GM12874 (cell line): ENCODE measurements at regions not wholly inside any gene's neighbourhood (a gene's known extent, or its start where the extent isn't known, plus 50 kb on each side); places are given as distances from the start of the nearest gene placed in this dataset.

ENCODE experiments used
- TF ChIP-seq, protein P1 (sequence below): IDR thresholded peaks from 2 replicates; pipeline ENCODE4 v1.5.1; 2011; ENCODE audit warnings: low read depth, mild to moderate bottlenecking, control low read depth, low read length, moderate library complexity; ENCODE audit not compliant: insufficient read depth

DNA sequence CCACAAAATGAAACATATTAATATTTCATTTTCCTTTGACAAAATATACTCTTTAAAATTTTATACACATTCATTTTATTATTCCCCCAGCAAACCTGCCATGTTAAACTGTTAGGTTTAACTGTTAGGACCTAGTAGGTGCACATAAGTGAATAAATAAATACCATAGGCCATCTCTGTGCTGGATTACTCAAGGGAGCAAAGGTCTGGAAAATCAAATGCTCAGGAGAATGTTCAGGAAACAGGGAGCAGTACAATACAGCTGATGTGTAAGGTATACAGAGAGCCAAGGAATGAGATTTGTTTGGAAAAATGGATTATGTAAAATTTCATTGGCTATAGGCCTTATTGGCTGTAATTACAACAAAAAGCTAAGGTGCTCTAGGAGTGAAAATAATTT, 339.3 kb downstream of the BCKDHB start:
- TF ChIP-seq, protein P1, sequence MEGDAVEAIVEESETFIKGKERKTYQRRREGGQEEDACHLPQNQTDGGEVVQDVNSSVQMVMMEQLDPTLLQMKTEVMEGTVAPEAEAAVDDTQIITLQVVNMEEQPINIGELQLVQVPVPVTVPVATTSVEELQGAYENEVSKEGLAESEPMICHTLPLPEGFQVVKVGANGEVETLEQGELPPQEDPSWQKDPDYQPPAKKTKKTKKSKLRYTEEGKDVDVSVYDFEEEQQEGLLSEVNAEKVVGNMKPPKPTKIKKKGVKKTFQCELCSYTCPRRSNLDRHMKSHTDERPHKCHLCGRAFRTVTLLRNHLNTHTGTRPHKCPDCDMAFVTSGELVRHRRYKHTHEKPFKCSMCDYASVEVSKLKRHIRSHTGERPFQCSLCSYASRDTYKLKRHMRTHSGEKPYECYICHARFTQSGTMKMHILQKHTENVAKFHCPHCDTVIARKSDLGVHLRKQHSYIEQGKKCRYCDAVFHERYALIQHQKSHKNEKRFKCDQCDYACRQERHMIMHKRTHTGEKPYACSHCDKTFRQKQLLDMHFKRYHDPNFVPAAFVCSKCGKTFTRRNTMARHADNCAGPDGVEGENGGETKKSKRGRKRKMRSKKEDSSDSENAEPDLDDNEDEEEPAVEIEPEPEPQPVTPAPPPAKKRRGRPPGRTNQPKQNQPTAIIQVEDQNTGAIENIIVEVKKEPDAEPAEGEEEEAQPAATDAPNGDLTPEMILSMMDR = no peak

DNA sequence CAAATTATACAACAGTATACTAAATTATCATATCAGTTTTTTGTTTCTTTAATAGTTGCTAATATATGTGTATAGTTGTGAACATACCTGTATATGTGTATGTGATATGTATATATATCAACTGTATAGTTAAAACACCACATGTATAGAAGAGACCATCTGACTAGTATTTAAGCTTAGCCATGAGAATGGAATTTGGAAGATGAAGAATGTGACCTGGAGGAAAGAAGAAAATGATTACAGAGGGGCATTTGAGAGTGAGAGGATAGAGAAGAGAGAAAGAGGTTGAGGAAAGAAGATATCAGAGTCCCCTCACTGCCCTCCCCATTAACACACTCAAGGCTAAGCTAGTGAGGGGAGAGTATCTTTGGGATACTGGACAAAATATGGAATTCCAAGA, 335.9 kb downstream of the BCKDHB start:
- TF ChIP-seq, protein P1 = no peak

DNA sequence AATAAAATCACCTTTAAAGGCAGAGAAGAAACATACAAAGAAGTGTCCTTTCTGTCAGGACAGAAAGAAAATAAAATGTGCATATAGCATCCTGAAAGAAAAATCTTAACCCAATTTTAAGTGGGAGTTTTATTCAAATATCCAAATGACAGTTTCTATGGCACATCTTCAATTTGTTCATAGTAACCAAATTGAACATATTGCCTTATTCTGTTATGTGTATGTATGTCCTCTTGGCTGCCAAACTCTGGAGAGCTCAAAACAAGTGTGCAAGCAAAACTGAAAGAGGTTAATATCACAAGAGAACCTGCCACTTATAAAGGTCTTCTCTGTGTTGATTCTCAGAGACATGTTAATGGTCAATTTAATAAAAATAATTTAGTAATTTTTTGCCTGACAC, 334.7 kb downstream of the BCKDHB start:
- TF ChIP-seq, protein P1 = no peak

DNA sequence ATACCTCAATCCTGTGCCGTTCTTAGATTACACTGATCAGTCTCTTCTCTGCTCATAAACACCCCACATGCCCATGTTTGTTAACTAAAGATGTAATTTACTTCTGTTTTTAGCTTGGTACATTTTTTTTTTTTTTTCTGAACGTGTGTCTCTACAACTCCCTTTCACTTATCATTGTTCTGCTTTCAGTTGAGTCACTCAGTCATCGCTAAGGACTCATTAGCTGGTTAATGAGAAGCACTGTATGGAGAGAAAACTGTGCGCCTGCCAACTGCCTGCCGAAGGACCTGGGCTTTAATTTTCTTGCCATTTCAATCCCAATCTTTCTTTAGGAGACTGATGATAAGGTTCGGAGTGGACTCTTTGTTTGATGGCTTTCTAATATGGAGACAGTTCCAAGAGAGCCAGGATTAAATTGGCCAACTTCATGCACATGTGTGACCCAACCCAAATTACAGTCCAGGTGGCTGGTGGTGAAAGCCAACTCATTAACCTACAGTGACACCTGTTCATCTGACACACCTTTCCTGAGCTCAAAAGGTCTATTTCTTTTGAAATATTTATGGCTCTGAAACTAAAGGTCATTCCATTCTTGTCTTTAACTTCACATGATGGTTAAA, 334.1 kb downstream of the BCKDHB start:
- TF ChIP-seq, protein P1 = no peak

DNA sequence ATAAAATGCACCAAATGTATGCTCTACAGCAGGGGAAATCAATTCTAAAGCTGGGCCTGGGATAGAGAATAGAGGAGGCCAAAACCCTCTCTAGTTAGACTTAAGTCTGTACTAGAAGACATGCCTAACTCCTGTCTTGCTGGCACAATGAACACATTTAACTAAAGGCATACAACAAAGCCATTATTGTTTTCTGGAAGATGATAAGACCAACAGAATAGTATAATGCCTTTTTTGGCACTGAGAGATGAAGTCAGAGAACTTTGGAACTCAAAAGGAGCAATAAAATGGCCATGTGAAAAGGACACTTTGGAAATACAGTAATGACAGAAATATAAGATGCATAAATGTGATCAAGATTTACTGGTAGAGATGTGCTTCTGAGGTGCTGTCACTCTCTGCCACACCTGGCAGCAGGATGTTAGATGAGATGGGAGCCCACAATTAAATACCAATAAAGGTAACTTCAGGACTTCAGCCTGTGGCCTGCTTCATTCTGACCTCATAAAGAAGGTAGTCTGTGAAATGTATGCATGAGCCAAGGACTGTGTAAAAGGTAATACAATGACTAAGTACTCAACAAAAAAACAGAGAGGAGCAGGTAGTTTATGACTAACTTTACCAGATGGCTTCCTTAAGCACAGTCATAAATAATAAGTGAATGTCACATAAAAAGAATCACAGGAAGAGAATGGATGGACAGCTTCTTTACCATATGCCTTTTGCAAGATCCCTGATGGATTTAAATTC, 333.4 kb downstream of the BCKDHB start:
- TF ChIP-seq, protein P1 = no peak

DNA sequence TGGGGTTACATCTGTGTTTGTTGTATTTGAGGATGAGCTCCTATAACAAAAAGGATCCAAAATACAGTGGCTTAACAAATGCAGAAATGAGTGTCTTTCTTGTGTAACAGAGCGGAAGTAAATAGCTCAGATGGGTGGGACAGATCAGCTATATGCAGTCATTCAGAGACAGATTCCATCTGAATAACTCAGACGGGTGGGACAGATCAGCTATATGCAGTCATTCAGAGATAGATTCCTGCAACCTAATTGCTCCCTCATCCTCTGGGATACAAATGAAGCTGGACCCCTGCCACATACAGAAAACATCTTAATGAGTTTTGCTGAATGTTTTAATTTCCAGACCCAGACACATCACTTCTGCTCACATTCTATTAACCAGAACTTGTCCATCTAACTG, 332.3 kb downstream of the BCKDHB start:
- TF ChIP-seq, protein P1 = no peak

DNA sequence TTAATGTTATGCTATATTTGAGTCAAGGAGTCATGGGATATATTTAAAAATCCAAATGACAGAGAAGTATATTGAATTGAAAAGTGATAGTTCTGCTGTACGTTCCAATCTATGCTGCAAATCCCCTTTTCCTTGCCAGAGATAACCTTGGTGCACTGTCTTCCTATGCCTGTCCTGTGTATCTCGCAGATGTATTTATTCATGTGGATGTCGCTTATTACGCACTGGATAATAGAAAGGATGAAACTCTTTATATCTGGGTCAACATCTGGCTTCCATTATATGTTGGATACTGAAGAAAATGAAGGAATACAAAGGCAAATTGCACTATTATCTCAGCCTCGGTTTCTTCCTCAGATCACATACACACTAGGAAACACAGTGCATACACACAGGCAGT, 331.3 kb downstream of the BCKDHB start:
- TF ChIP-seq, protein P1 = no peak
